ENCODE measurements at regions not wholly inside any gene's neighbourhood (a gene's known extent, or its start where the extent isn't known, plus 50 kb on each side); places are given as distances from the start of the nearest gene placed in this dataset.

DNA sequence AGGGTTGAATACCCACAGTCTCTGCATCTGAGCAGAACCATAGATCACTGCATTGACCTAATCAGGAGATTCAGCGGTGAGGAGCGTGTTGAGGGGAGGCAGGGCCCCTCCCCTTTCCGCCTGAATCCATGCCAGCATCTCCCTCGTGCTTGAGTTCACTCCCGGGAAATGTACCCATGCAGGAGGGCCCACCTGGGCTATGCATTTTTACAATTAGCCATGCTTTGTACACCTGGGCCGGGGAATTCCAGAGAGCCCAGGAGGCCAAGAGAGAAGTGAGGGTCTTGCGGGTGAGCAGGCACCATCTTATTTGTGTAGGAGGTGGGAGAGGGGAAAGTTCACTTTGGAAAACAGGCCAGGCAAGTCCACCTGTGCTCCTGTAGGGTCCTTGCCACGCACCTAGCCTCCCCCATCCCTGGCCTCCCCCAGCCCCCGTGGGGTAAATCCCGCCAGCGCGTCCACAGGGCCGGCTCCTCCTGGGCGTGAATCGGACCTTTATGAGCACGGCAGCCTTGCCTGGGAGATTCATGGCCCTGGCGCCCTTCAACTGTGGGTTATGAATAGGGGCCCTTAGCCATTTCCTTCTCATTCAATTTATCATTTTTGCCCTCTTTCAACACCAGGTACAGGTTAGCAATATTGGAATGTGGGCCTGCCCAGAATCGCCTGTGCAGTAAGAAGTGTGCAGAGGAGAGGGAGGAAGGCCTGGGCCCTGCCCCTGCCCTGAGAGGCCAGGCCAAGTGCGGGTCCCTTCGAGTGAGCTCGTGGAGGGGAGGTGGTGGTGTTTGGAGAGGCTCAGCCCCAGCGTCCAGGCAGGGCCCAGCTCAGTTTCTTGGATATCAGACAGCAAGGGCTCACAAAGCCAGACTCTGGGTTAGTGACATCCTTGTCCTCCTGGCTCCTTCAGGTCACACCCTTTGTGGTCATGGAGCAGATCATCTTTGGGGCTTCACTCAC, 84.4 kb upstream of the ACTRT2 start:
- TF ChIP-seq, protein P1, sequence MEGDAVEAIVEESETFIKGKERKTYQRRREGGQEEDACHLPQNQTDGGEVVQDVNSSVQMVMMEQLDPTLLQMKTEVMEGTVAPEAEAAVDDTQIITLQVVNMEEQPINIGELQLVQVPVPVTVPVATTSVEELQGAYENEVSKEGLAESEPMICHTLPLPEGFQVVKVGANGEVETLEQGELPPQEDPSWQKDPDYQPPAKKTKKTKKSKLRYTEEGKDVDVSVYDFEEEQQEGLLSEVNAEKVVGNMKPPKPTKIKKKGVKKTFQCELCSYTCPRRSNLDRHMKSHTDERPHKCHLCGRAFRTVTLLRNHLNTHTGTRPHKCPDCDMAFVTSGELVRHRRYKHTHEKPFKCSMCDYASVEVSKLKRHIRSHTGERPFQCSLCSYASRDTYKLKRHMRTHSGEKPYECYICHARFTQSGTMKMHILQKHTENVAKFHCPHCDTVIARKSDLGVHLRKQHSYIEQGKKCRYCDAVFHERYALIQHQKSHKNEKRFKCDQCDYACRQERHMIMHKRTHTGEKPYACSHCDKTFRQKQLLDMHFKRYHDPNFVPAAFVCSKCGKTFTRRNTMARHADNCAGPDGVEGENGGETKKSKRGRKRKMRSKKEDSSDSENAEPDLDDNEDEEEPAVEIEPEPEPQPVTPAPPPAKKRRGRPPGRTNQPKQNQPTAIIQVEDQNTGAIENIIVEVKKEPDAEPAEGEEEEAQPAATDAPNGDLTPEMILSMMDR (conservative IDR thresholded peaks at IDR 0.05; ENCODE audit: low read depth, low read length), result no peak
- no peak for TF ChIP-seq EZH2 (IDR thresholded peaks at IDR 0.05; ENCODE audit: borderline replicate concordance, low read depth, low read length, poor library complexity, severe bottlenecking)
- peaks cover 15% of the 10 kb centered on the region for H3K27me3 ChIP-seq (replicated peaks; ENCODE audit: insufficient read depth, low read depth, low read length, poor library complexity)
- H3K4me1 ChIP-seq (ENCODE audit: insufficient read depth, low read length, poor library complexity, severe bottlenecking), result no peaks in the 10 kb centered on the region
- no peak overlapping the region for H3K27ac ChIP-seq (ENCODE audit: low read depth, low read length, poor library complexity, severe bottlenecking)
- no peak for DNase-seq (ENCODE audit: low spot score)
- intact Hi-C loops (cut with micrococcal nuclease; ENCODE audit: unreplicated experiment), result no loop called here
- no peak overlapping the region for H3K4me3 ChIP-seq (ENCODE audit: low read depth, low read length, poor library complexity, severe bottlenecking)
- no TSS peak for BruUV-seq (replicated peaks)
- CTCF ChIA-PET, result no interaction called here
- POLR2A ChIA-PET (ENCODE audit: low non-redundant PET), result no interaction called here
- no peaks in the 10 kb centered on the region for H3K36me3 ChIP-seq (ENCODE audit: insufficient read depth, low read length, poor library complexity, severe bottlenecking)
- peaks cover 9% of the 10 kb centered on the region for H3K9me3 ChIP-seq (ENCODE audit: low read depth, low read length, poor library complexity, severe bottlenecking)

DNA sequence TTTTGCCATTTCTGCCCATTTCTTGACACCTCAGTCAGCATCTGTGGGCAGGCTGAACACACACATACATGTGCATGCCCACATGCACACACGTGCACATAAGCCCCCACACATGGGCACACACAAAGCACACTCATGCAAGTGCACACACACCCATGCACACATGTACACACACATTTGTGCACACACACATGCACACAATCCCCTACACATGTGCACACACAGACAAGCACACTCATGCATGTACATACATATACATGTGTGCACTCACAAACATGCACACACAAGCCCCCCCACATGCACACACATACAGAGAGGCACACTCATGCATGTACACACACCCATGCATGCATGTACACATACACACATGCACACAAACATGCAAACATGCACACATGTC, 83.5 kb upstream of the ACTRT2 start:
- no peak for TF ChIP-seq EZH2 (IDR thresholded peaks at IDR 0.05; ENCODE audit: borderline replicate concordance, low read depth, low read length, poor library complexity, severe bottlenecking)
- TF ChIP-seq, protein P1 (conservative IDR thresholded peaks at IDR 0.05; ENCODE audit: low read depth, low read length), result no peak
- ChIA-PET POLR2A (ENCODE audit: low non-redundant PET) (no interaction called here), CTCF (no interaction called here)
- BruUV-seq (replicated peaks), result no TSS peak
- no peak for DNase-seq (ENCODE audit: low spot score)
- H3K27ac ChIP-seq (ENCODE audit: low read depth, low read length, poor library complexity, severe bottlenecking), result no peak overlapping the region
- H3K36me3 ChIP-seq (ENCODE audit: insufficient read depth, low read length, poor library complexity, severe bottlenecking), result no peaks in the 10 kb centered on the region
- intact Hi-C loops (cut with micrococcal nuclease; ENCODE audit: unreplicated experiment), result no loop called here
- no peak overlapping the region for H3K4me3 ChIP-seq (ENCODE audit: low read depth, low read length, poor library complexity, severe bottlenecking)
- H3K4me1 ChIP-seq (ENCODE audit: insufficient read depth, low read length, poor library complexity, severe bottlenecking), result no peaks in the 10 kb centered on the region
- peaks cover 9% of the 10 kb centered on the region for H3K9me3 ChIP-seq (ENCODE audit: low read depth, low read length, poor library complexity, severe bottlenecking)
- H3K27me3 ChIP-seq (replicated peaks; ENCODE audit: insufficient read depth, low read depth, low read length, poor library complexity), result peaks cover 10% of the 10 kb centered on the region

DNA sequence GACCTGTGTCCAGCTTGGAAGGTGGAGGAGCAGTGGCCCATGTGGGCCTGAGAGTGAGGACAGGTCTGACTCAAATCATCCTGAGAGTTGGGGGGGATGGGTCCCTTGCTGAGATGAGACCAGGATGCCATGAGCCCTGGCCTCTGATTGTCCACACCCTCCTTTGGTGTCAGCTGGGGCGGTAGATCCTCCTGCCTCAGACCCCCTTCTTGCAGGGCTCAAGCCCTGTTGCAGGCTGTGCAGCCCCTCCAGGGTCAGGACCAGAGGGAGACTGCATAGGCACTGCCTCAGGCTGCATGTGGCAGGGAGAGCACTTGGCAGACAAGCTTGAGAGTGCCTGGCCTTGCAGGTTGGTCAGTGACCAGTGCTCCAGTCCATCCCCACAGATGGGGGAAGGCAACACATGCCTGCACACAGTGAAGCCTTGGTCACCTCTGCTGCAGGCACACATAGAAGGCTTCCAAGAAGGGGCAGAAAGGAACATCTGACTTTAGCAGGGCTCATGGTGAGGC, 82.2 kb upstream of the ACTRT2 start:
- Histone ChIP-seq H3K4me3 (ENCODE audit: low read depth, low read length, poor library complexity, severe bottlenecking) (no peak overlapping the region), H3K9me3 (ENCODE audit: low read depth, low read length, poor library complexity, severe bottlenecking) (peaks cover 9% of the 10 kb centered on the region), H3K4me1 (ENCODE audit: insufficient read depth, low read length, poor library complexity, severe bottlenecking) (no peaks in the 10 kb centered on the region), H3K36me3 (ENCODE audit: insufficient read depth, low read length, poor library complexity, severe bottlenecking) (no peaks in the 10 kb centered on the region), H3K27ac (ENCODE audit: low read depth, low read length, poor library complexity, severe bottlenecking) (no peak overlapping the region), H3K27me3 (replicated peaks; ENCODE audit: insufficient read depth, low read depth, low read length, poor library complexity) (peaks cover under 1% of the 10 kb centered on the region)
- TF ChIP-seq, protein P1 (conservative IDR thresholded peaks at IDR 0.05; ENCODE audit: low read depth, low read length), result no peak
- TF ChIP-seq EZH2 (IDR thresholded peaks at IDR 0.05; ENCODE audit: borderline replicate concordance, low read depth, low read length, poor library complexity, severe bottlenecking), result no peak
- ChIA-PET POLR2A (ENCODE audit: low non-redundant PET) (no interaction called here), CTCF (no interaction called here)
- DNase-seq (ENCODE audit: low spot score), result no peak
- BruUV-seq (replicated peaks), result no TSS peak
- intact Hi-C loops (cut with micrococcal nuclease; ENCODE audit: unreplicated experiment), result no loop called here
